Stimulated activated effector memory CD8-positive, alpha-beta T cell treated with anti-CD3 and anti-CD28 coated beads, Interleukin-12 subunit alpha, Interleukin-12 subunit beta, amount 100 ng/mL, for 72 hours (primary cell): ENCODE measurements at regions not wholly inside any gene's neighbourhood (a gene's known extent, or its start where the extent isn't known, plus 50 kb on each side); places are given as distances from the start of the nearest gene placed in this dataset.

ENCODE experiments used
- ATAC-seq: fragments of 150-1000 bp; cut with Tn5 transposase; 2 replicates; pipeline ENCODE4 v1.10.0; 2021
- DNase-seq, 2 donors: peaks; one replicate each; pipeline ENCODE4 v3.0.0; 2021 to 2022; ENCODE audit warnings: low spot score in 2 of 2
- H3K27ac Mint-ChIP-seq: one replicate; pipeline ENCODE4 v1.8.0; 2022; ENCODE audit warnings: mild to moderate bottlenecking, mixed read lengths
- H3K36me3 Mint-ChIP-seq: one replicate; pipeline ENCODE4 v1.8.0; 2022; ENCODE audit warnings: mild to moderate bottlenecking, mixed read lengths
- H3K4me1 Mint-ChIP-seq: one replicate; pipeline ENCODE4 v1.8.0; 2022; ENCODE audit warnings: mixed read lengths
- H3K4me3 Mint-ChIP-seq: one replicate; pipeline ENCODE4 v1.8.0; 2022; ENCODE audit warnings: mild to moderate bottlenecking, mixed read lengths
- H3K9me3 Mint-ChIP-seq: one replicate; pipeline ENCODE4 v1.8.0; 2022; ENCODE audit warnings: mixed read lengths

GRCh38 chr20:51880188-51880587 lies 77.9 kb upstream of the SALL4 start:
- Mint-ChIP-seq H3K4me1 (no peaks in the 10 kb centered on the region), H3K27ac (no peak overlapping the region), H3K9me3 (no peaks in the 10 kb centered on the region), H3K36me3 (no peaks in the 10 kb centered on the region), H3K4me3 (no peak overlapping the region)
- DNase-seq: no peak
- ATAC-seq: no peak

- Mint-ChIP-seq H3K27ac (no peak overlapping the region), H3K4me1 (no peaks in the 10 kb centered on the region), H3K36me3 (no peaks in the 10 kb centered on the region), H3K4me3 (no peak overlapping the region), H3K9me3 (no peaks in the 10 kb centered on the region)
- ATAC-seq (no peak), DNase-seq (no peak)
These were observed 74.1 kb upstream of the SALL4 start for GRCh38 chr20:51876313-51876940.

- Mint-ChIP-seq H3K36me3 (no peaks in the 10 kb centered on the region), H3K27ac (no peak overlapping the region), H3K9me3 (no peaks in the 10 kb centered on the region), H3K4me1 (no peaks in the 10 kb centered on the region), H3K4me3 (no peak overlapping the region)
- no peak for DNase-seq
- no peak for ATAC-seq
These were observed 71.3 kb upstream of the SALL4 start for GRCh38 chr20:51873652-51874051.

- DNase-seq (no peak), ATAC-seq (no peak)
- Mint-ChIP-seq H3K36me3 (no peaks in the 10 kb centered on the region), H3K9me3 (no peaks in the 10 kb centered on the region), H3K4me3 (no peak overlapping the region), H3K4me1 (no peaks in the 10 kb centered on the region), H3K27ac (no peak overlapping the region)
These were observed 69.6 kb upstream of the SALL4 start for GRCh38 chr20:51871943-51872342.

GRCh38 chr20:51869002-51869401 lies 66.7 kb upstream of the SALL4 start:
- no peaks in the 10 kb centered on the region for H3K4me1 Mint-ChIP-seq
- ATAC-seq (no peak), DNase-seq (no peak)
- H3K36me3 Mint-ChIP-seq: no peaks in the 10 kb centered on the region
- H3K27ac Mint-ChIP-seq: no peak overlapping the region
- no peak overlapping the region for H3K4me3 Mint-ChIP-seq
- H3K9me3 Mint-ChIP-seq: no peaks in the 10 kb centered on the region

GRCh38 chr20:51867251-51867650 lies 64.9 kb upstream of the SALL4 start:
- ATAC-seq (no peak), DNase-seq (no peak)
- Mint-ChIP-seq H3K4me1 (no peaks in the 10 kb centered on the region), H3K27ac (no peak overlapping the region), H3K36me3 (no peaks in the 10 kb centered on the region), H3K4me3 (no peak overlapping the region), H3K9me3 (no peaks in the 10 kb centered on the region)

GRCh38 chr20:51864967-51865366 lies 62.6 kb upstream of the SALL4 start:
- Mint-ChIP-seq H3K9me3 (no peaks in the 10 kb centered on the region), H3K27ac (no peak overlapping the region), H3K4me1 (no peaks in the 10 kb centered on the region), H3K36me3 (no peaks in the 10 kb centered on the region), H3K4me3 (no peak overlapping the region)
- ATAC-seq: no peak
- no peak for DNase-seq

GRCh38 chr20:51862796-51863195 lies 60.5 kb upstream of the SALL4 start:
- Mint-ChIP-seq H3K9me3 (no peaks in the 10 kb centered on the region), H3K4me3 (no peak overlapping the region), H3K4me1 (no peaks in the 10 kb centered on the region), H3K27ac (no peak overlapping the region), H3K36me3 (no peaks in the 10 kb centered on the region)
- DNase-seq: no peak
- ATAC-seq: no peak

- DNase-seq (no peak), ATAC-seq (no peak)
- H3K36me3 Mint-ChIP-seq: no peaks in the 10 kb centered on the region
- no peak overlapping the region for H3K27ac Mint-ChIP-seq
- H3K4me1 Mint-ChIP-seq: no peaks in the 10 kb centered on the region
- H3K9me3 Mint-ChIP-seq: no peaks in the 10 kb centered on the region
- H3K4me3 Mint-ChIP-seq: no peak overlapping the region
These were observed 59.6 kb upstream of the SALL4 start for GRCh38 chr20:51861726-51862466.

- no peak for ATAC-seq
These were observed 58.0 kb upstream of the SALL4 start for GRCh38 chr20:51860111-51860882.

GRCh38 chr20:51856432-51856831 lies 54.1 kb upstream of the SALL4 start:
- H3K4me3 Mint-ChIP-seq: no peak overlapping the region
- H3K4me1 Mint-ChIP-seq: no peaks in the 10 kb centered on the region
- H3K27ac Mint-ChIP-seq: no peak overlapping the region
- H3K9me3 Mint-ChIP-seq: no peaks in the 10 kb centered on the region
- H3K36me3 Mint-ChIP-seq: no peaks in the 10 kb centered on the region
- ATAC-seq (no peak), DNase-seq (no peak)

More at GRCh38 chr20:51860111-51860882, 58.0 kb upstream of the SALL4 start:
- no peaks in the 10 kb centered on the region for H3K9me3 Mint-ChIP-seq
- no peak overlapping the region for H3K4me3 Mint-ChIP-seq
- no peaks in the 10 kb centered on the region for H3K36me3 Mint-ChIP-seq
- H3K4me1 Mint-ChIP-seq: no peaks in the 10 kb centered on the region
- no peak overlapping the region for H3K27ac Mint-ChIP-seq
- no peak for DNase-seq

GRCh38 chr20:51854921-51855320 lies 52.6 kb upstream of the SALL4 start:
- Mint-ChIP-seq H3K4me1 (no peaks in the 10 kb centered on the region), H3K27ac (no peak overlapping the region), H3K9me3 (no peaks in the 10 kb centered on the region), H3K4me3 (no peak overlapping the region), H3K36me3 (no peaks in the 10 kb centered on the region)
- DNase-seq (no peak), ATAC-seq (no peak)
